ENCODE measurements at regions not wholly inside any gene's neighbourhood (a gene's known extent, or its start where the extent isn't known, plus 50 kb on each side); places are given as distances from the start of the nearest gene placed in this dataset.

DNA sequence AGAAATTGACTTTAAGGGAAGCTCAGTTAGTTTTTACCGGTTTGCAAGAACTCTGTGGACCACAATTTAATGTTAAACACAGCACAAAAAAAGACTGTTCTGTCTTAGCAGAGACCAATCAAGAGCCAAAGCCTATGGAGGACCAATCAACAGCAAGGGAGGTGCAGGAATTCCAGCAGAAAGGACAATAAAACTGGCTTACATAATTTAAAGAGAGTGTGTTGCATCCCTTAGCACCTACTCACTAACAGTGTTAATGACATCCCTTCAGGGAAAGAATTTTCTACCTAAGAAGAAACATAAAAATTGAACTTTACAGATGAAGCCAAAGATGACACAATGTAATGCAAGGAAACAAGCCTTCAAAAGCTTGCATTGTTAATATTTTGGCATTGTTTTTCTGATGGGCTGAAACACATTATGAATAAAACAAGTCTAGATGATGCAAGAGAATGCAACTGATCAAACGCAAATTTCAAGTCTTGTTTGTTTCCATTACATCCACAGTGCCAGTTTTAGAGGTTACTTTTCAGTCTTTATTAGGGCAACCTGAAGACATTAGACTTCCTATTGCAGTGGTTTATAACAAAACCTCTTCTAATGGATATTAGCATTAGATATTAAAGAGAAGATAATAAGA lies 111.3 kb upstream of the FST start:
- no peak overlapping the region for H3K27ac Mint-ChIP-seq
- intact Hi-C loops (cut with micrococcal nuclease) = no loop called here
- ChIA-PET POLR2A (no interaction called here), CTCF (no interaction called here)
- Histone ChIP-seq H3K27me3 (replicated peaks in 1 of 4; ENCODE audit: control extremely low read depth in 1 of 4, control insufficient read depth in 3 of 4, insufficient read depth in 4 of 4, low read length in 3 of 4) (no peaks in the 10 kb centered on the region), H3K27ac (ENCODE audit: low read length in 2 of 2) (no peak overlapping the region), H3K4me1 (ENCODE audit: control insufficient read depth in 2 of 2, insufficient read depth in 2 of 2, low read length in 2 of 2) (no peaks in the 10 kb centered on the region), H3K4me3 (ENCODE audit: control extremely low read depth in 1 of 5, extremely low read depth in 1 of 5, insufficient read depth in 1 of 5, low read depth in 2 of 5, low read length in 4 of 5) (no peak overlapping the region), H3K79me2 (ENCODE audit: control insufficient read depth, insufficient read depth, low read length) (no peaks in the 10 kb centered on the region), H3K9ac (ENCODE audit: low read length) (no peak overlapping the region), H3K36me3 (replicated peaks in 1 of 2; ENCODE audit: control extremely low read depth in 1 of 2, control insufficient read depth in 1 of 2, extremely low read depth in 1 of 2, insufficient read depth in 2 of 2, low read length in 1 of 2) (no peaks in the 10 kb centered on the region), H3K9me3 (ENCODE audit: control extremely low read depth in 1 of 3, control insufficient read depth in 2 of 3, insufficient read depth in 1 of 3, low read length in 2 of 3) (no peaks in the 10 kb centered on the region), H3K4me2 (replicated peaks; ENCODE audit: low read depth, low read length, poor library complexity, severe bottlenecking) (no peak overlapping the region), H4K20me1 (ENCODE audit: control insufficient read depth, insufficient read depth, low read length, poor library complexity, severe bottlenecking) (no peaks in the 10 kb centered on the region), H2AFZ (ENCODE audit: insufficient read depth, low read depth, low read length, poor library complexity, severe bottlenecking) (no peak overlapping the region)
- TF ChIP-seq, protein P1, sequence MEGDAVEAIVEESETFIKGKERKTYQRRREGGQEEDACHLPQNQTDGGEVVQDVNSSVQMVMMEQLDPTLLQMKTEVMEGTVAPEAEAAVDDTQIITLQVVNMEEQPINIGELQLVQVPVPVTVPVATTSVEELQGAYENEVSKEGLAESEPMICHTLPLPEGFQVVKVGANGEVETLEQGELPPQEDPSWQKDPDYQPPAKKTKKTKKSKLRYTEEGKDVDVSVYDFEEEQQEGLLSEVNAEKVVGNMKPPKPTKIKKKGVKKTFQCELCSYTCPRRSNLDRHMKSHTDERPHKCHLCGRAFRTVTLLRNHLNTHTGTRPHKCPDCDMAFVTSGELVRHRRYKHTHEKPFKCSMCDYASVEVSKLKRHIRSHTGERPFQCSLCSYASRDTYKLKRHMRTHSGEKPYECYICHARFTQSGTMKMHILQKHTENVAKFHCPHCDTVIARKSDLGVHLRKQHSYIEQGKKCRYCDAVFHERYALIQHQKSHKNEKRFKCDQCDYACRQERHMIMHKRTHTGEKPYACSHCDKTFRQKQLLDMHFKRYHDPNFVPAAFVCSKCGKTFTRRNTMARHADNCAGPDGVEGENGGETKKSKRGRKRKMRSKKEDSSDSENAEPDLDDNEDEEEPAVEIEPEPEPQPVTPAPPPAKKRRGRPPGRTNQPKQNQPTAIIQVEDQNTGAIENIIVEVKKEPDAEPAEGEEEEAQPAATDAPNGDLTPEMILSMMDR (IDR thresholded peaks at IDR 0.05) = no peak
- no peak for TF ChIP-seq EZH2 (IDR thresholded peaks at IDR 0.05; ENCODE audit: borderline replicate concordance, insufficient read depth, low read depth, low read length, poor library complexity, severe bottlenecking)
- H3K4me1 Mint-ChIP-seq = no peaks in the 10 kb centered on the region
- H3K9me3 Mint-ChIP-seq (ENCODE audit: insufficient read depth) = peaks cover 2% of the 10 kb centered on the region
- DNase-seq (no peak), ATAC-seq (ENCODE audit: low read depth) (no peak)
- H3K27me3 Mint-ChIP-seq = peaks cover 3% of the 10 kb centered on the region
- H3K4me3 Mint-ChIP-seq = no peak overlapping the region
- no CpG with 5 or more reads among the region's 2 CpGs for whole genome bisulfite sequencing (ENCODE audit: insufficient coverage)

DNA sequence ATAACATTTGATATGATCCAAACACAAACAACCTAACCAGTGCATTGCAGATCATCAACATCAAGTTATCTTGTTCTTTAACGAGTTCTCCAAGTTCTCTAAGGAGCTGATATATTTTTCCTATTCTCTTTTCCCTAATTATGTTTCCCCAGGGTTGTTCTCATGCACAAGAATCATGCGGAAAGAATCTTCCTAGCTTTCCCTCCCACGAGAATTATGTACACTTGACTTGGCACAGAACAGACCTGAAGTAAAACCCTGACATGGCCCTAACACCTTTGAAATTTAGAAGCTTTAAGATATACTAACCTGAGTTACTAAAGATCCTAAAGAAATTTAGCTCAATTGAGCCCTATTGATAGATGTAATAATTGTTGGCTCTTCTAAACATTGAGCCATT lies 110.7 kb upstream of the FST start:
- H3K27me3 ChIP-seq (replicated peaks in 1 of 4; ENCODE audit: control extremely low read depth in 1 of 4, control insufficient read depth in 3 of 4, insufficient read depth in 4 of 4, low read length in 3 of 4) = no peaks in the 10 kb centered on the region
- intact Hi-C loops (cut with micrococcal nuclease) = no loop called here
- H3K9me3 Mint-ChIP-seq (ENCODE audit: insufficient read depth) = peaks cover 2% of the 10 kb centered on the region
- H3K9ac ChIP-seq (ENCODE audit: low read length) = no peak overlapping the region
- H3K27ac ChIP-seq (ENCODE audit: low read length in 2 of 2) = no peak overlapping the region
- H2AFZ ChIP-seq (ENCODE audit: insufficient read depth, low read depth, low read length, poor library complexity, severe bottlenecking) = no peak overlapping the region
- H4K20me1 ChIP-seq (ENCODE audit: control insufficient read depth, insufficient read depth, low read length, poor library complexity, severe bottlenecking) = no peaks in the 10 kb centered on the region
- H3K27ac Mint-ChIP-seq = no peak overlapping the region
- ATAC-seq (ENCODE audit: low read depth) (no peak), DNase-seq (no peak)
- no peak overlapping the region for H3K4me3 ChIP-seq (ENCODE audit: control extremely low read depth in 1 of 5, extremely low read depth in 1 of 5, insufficient read depth in 1 of 5, low read depth in 2 of 5, low read length in 4 of 5)
- no peaks in the 10 kb centered on the region for H3K36me3 ChIP-seq (replicated peaks in 1 of 2; ENCODE audit: control extremely low read depth in 1 of 2, control insufficient read depth in 1 of 2, extremely low read depth in 1 of 2, insufficient read depth in 2 of 2, low read length in 1 of 2)
- 72% methylated on average over 2 of the region's 3 CpGs for WGBS (ENCODE audit: insufficient coverage)
- peaks cover 3% of the 10 kb centered on the region for H3K27me3 Mint-ChIP-seq
- no peaks in the 10 kb centered on the region for H3K4me1 Mint-ChIP-seq
- CTCF ChIA-PET = no interaction called here
- H3K4me2 ChIP-seq (replicated peaks; ENCODE audit: low read depth, low read length, poor library complexity, severe bottlenecking) = no peak overlapping the region
- POLR2A ChIA-PET = no interaction called here
- H3K79me2 ChIP-seq (ENCODE audit: control insufficient read depth, insufficient read depth, low read length) = no peaks in the 10 kb centered on the region
- no peaks in the 10 kb centered on the region for H3K4me1 ChIP-seq (ENCODE audit: control insufficient read depth in 2 of 2, insufficient read depth in 2 of 2, low read length in 2 of 2)
- no peak for TF ChIP-seq EZH2 (IDR thresholded peaks at IDR 0.05; ENCODE audit: borderline replicate concordance, insufficient read depth, low read depth, low read length, poor library complexity, severe bottlenecking)
- H3K4me3 Mint-ChIP-seq = no peak overlapping the region
- no peaks in the 10 kb centered on the region for H3K9me3 ChIP-seq (ENCODE audit: control extremely low read depth in 1 of 3, control insufficient read depth in 2 of 3, insufficient read depth in 1 of 3, low read length in 2 of 3)

Measured in B cell (primary cell).